ENCODE measurements at regions not wholly inside any gene's neighbourhood (a gene's known extent, or its start where the extent isn't known, plus 50 kb on each side); places are given as distances from the start of the nearest gene placed in this dataset.

- no peak overlapping the region for H3K4me3 ChIP-seq (ENCODE audit: low read depth, low read length)
- TF ChIP-seq CTCF (IDR thresholded peaks at IDR 0.05; ENCODE audit: low read depth, low read length): no peak
- no peaks in the 10 kb centered on the region for H3K36me3 ChIP-seq
- no peaks in the 10 kb centered on the region for H3K27me3 ChIP-seq
- H3K4me1 ChIP-seq: no peaks in the 10 kb centered on the region; the same call in 1 of the 2 replicates
- H3K9me3 ChIP-seq: no peaks in the 10 kb centered on the region
- DNase-seq: no peak
These were observed 148.0 kb upstream of the MITF start for GRCh38 chr3:69591164-69591736.

- Histone ChIP-seq H3K27me3 (no peaks in the 10 kb centered on the region), H3K4me1 (no peaks in the 10 kb centered on the region; the same call in 1 of the 2 replicates), H3K36me3 (no peaks in the 10 kb centered on the region), H3K4me3 (ENCODE audit: low read depth, low read length) (no peak overlapping the region), H3K9me3 (no peaks in the 10 kb centered on the region)
- no peak for DNase-seq
- TF ChIP-seq CTCF (IDR thresholded peaks at IDR 0.05; ENCODE audit: low read depth, low read length): no peak
These were observed 149.2 kb upstream of the MITF start for GRCh38 chr3:69590111-69590510.

- H3K9me3 ChIP-seq: no peaks in the 10 kb centered on the region
- H3K27me3 ChIP-seq: no peaks in the 10 kb centered on the region
- TF ChIP-seq CTCF (IDR thresholded peaks at IDR 0.05; ENCODE audit: low read depth, low read length): no peak
- no peaks in the 10 kb centered on the region for H3K36me3 ChIP-seq
- H3K4me3 ChIP-seq (ENCODE audit: low read depth, low read length): no peak overlapping the region
- no peaks in the 10 kb centered on the region; the same call in 1 of the 2 replicates for H3K4me1 ChIP-seq
- no peak for DNase-seq
These were observed 151.1 kb upstream of the MITF start for GRCh38 chr3:69588170-69588569.

- no peaks in the 10 kb centered on the region; the same call in 1 of the 2 replicates for H3K4me1 ChIP-seq
- no peaks in the 10 kb centered on the region for H3K9me3 ChIP-seq
- TF ChIP-seq CTCF (IDR thresholded peaks at IDR 0.05; ENCODE audit: low read depth, low read length): no peak
- no peak overlapping the region for H3K4me3 ChIP-seq (ENCODE audit: low read depth, low read length)
- H3K27me3 ChIP-seq: no peaks in the 10 kb centered on the region
- DNase-seq: no peak
- no peaks in the 10 kb centered on the region for H3K36me3 ChIP-seq
These were observed 153.8 kb upstream of the MITF start for GRCh38 chr3:69585472-69585871.

GRCh38 chr3:69582044-69582443 is 157.2 kb upstream of the MITF start:
- no peaks in the 10 kb centered on the region for H3K4me1 ChIP-seq
- no peaks in the 10 kb centered on the region for H3K9me3 ChIP-seq
- H3K27me3 ChIP-seq: no peaks in the 10 kb centered on the region
- no peak for TF ChIP-seq CTCF (IDR thresholded peaks at IDR 0.05; ENCODE audit: low read depth, low read length)
- H3K4me3 ChIP-seq (ENCODE audit: low read depth, low read length): no peak overlapping the region
- H3K36me3 ChIP-seq: no peaks in the 10 kb centered on the region
- DNase-seq: no peak

GRCh38 chr3:69579306-69580041 is 159.8 kb upstream of the MITF start:
- Histone ChIP-seq H3K36me3 (no peaks in the 10 kb centered on the region), H3K4me1 (no peaks in the 10 kb centered on the region), H3K4me3 (ENCODE audit: low read depth, low read length) (no peak overlapping the region), H3K27me3 (no peaks in the 10 kb centered on the region), H3K9me3 (no peaks in the 10 kb centered on the region)
- DNase-seq: no peak
- no peak for TF ChIP-seq CTCF (IDR thresholded peaks at IDR 0.05; ENCODE audit: low read depth, low read length)

All from BE2C (cell line).